Body of pancreas (tissue), 4 donors: ENCODE measurements at regions not wholly inside any gene's neighbourhood (a gene's known extent, or its start where the extent isn't known, plus 50 kb on each side); places are given as distances from the start of the nearest gene placed in this dataset.

Source experiments
- POLR2A ChIP-seq, 3 donors: fragments of 450-650 bp; IDR thresholded peaks; one replicate each; pipeline ENCODE4 v1.6.1; 2016; ENCODE audit warnings: antibody characterized with exemption in 3 of 3, mild to moderate bottlenecking in 2 of 3
- TF ChIP-seq, protein P1 (sequence below), 7 experiments: fragments of 450-650 bp in 4 of 7; fragments of 200-600 bp in 3 of 7; sonication (generic) in 3 of 7; IDR thresholded peaks; one replicate each; pipeline ENCODE4 v1.5.1; 2016 to 2019; ENCODE audit warnings: antibody characterized with exemption in 7 of 7

GRCh38 chr5:15031180-15031579 lies 159.6 kb upstream of the ANKH start:
- TF ChIP-seq, protein P1, sequence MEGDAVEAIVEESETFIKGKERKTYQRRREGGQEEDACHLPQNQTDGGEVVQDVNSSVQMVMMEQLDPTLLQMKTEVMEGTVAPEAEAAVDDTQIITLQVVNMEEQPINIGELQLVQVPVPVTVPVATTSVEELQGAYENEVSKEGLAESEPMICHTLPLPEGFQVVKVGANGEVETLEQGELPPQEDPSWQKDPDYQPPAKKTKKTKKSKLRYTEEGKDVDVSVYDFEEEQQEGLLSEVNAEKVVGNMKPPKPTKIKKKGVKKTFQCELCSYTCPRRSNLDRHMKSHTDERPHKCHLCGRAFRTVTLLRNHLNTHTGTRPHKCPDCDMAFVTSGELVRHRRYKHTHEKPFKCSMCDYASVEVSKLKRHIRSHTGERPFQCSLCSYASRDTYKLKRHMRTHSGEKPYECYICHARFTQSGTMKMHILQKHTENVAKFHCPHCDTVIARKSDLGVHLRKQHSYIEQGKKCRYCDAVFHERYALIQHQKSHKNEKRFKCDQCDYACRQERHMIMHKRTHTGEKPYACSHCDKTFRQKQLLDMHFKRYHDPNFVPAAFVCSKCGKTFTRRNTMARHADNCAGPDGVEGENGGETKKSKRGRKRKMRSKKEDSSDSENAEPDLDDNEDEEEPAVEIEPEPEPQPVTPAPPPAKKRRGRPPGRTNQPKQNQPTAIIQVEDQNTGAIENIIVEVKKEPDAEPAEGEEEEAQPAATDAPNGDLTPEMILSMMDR (IDR thresholded peaks at IDR 0.05) = no peak
- no peak for TF ChIP-seq POLR2A (IDR thresholded peaks at IDR 0.05)
